Retinal pigment epithelial cell (primary cell): ENCODE measurements at regions not wholly inside any gene's neighbourhood (a gene's known extent, or its start where the extent isn't known, plus 50 kb on each side); places are given as distances from the start of the nearest gene placed in this dataset.

ENCODE experiments used
- DNase-seq: peaks from one replicate; pipeline ENCODE4 v3.0.0-alpha.2; 2010; ENCODE audit warnings: low read depth
- H3K4me3 ChIP-seq: 2 replicates; pipeline ENCODE4 v1.5.1; 2011; ENCODE audit warnings: mild to moderate bottlenecking, low read length, control low read depth, moderate library complexity
- CTCF ChIP-seq: conservative IDR thresholded peaks from 2 replicates; pipeline ENCODE4 v1.5.1; 2011; ENCODE audit warnings: low read depth, low read length, control low read depth, inconsistent platforms

DNA sequence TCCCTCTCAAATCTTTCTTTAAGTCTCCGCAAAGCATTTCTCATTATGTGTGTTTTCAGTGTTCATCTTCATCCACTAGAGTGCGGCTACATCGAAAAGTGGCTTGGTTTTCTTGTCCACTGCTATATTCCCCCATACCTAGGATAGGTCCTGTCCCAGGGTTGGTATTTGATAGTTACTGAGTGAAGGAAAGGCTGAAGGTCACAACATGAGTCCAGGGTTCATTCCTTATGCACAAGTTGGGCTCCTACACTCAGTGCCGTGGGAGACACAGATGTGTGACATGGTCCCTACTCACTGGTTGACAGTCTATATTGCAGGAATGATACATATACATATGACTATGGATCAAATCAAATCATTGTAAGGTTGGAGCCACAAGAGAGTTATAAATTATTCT is 55.4 kb upstream of the RELL1 start:
- no peak for DNase-seq
- H3K4me3 ChIP-seq = no peak overlapping the region
- TF ChIP-seq CTCF = no peak

GRCh38 chr4:37740546-37740945 is 54.4 kb upstream of the RELL1 start:
- DNase-seq = no peak
- no peak for TF ChIP-seq CTCF
- H3K4me3 ChIP-seq = no peak overlapping the region

GRCh38 chr4:37737466-37737865 is 51.3 kb upstream of the RELL1 start:
- DNase-seq = no peak
- H3K4me3 ChIP-seq = no peak overlapping the region
- TF ChIP-seq CTCF = no peak
